DOHH2 (cell line): ENCODE measurements at regions not wholly inside any gene's neighbourhood (a gene's known extent, or its start where the extent isn't known, plus 50 kb on each side); places are given as distances from the start of the nearest gene placed in this dataset.

Source experiments
- CTCF ChIP-seq: fragments of 200-600 bp; sonication (generic); IDR thresholded peaks from one replicate; pipeline ENCODE4 v1.5.1; 2014; ENCODE audit warnings: antibody characterized with exemption, mild to moderate bottlenecking, low read depth, low read length; ENCODE audit not compliant: poor library complexity, severe bottlenecking
- EZH2phosphoT487 ChIP-seq: fragments of 200-600 bp; sonication (generic); IDR thresholded peaks from 2 replicates; pipeline ENCODE4 v1.6.1; 2017; ENCODE audit warnings: borderline replicate concordance, mild to moderate bottlenecking, antibody characterized with exemption, low read length, moderate library complexity, mixed read lengths

- TF ChIP-seq CTCF (no peak), EZH2phosphoT487 (no peak)
Measured at GRCh38 chr5:54761213-54761701, 224.1 kb downstream of the ESM1 start.
